Prostate gland (tissue), 2 donors: ENCODE measurements at regions not wholly inside any gene's neighbourhood (a gene's known extent, or its start where the extent isn't known, plus 50 kb on each side); places are given as distances from the start of the nearest gene placed in this dataset.
"Not testable (repeated sequence)": the region's sequence is repeated elsewhere in the genome, so short reads cannot be mapped to it uniquely, and the experiment has no call there.

Experiments
- DNase-seq: peaks from one replicate; pipeline ENCODE4 v3.0.0-alpha.2; 2019; ENCODE audit warnings: low spot score
- H3K27ac ChIP-seq, 2 donors: fragments of 200-600 bp; sonication (generic); 2 replicates each; pipeline ENCODE4 v1.5.1; 2017 to 2019
- H3K27me3 ChIP-seq: fragments of 200-600 bp; sonication (generic); replicated peaks from 2 replicates; pipeline ENCODE4 v1.5.1; 2019; ENCODE audit not compliant: insufficient read depth
- H3K36me3 ChIP-seq, 2 donors: fragments of 200-600 bp; sonication (generic); 1 replicate in 1 of 2; 2 replicates in 1 of 2; pipeline versions ENCODE4 v1.5.1 to v1.8.1; 2017 to 2019
- H3K4me1 ChIP-seq: fragments of 200-600 bp; sonication (generic); replicated peaks from 2 replicates; pipeline ENCODE4 v1.5.1; 2019
- H3K4me3 ChIP-seq, 2 donors: fragments of 200-600 bp; sonication (generic); 2 replicates each; pipeline ENCODE4 v1.5.1; 2017 to 2019
- H3K9me3 ChIP-seq: fragments of 200-600 bp; sonication (generic); 2 replicates; pipeline ENCODE4 v1.5.1; 2017
- POLR2A ChIP-seq: fragments of 450-650 bp; IDR thresholded peaks from one replicate; pipeline ENCODE4 v1.6.1; 2016; ENCODE audit warnings: antibody characterized with exemption, mild to moderate bottlenecking
- POLR2AphosphoS5 ChIP-seq: sonication (generic); formaldehyde crosslinking; IDR thresholded peaks from one replicate; pipeline ENCODE4 v1.6.1; 2017; ENCODE audit warnings: antibody characterized with exemption
- WGBS: methylation state at CpG from one replicate; pipeline ENCODE4 v1.1.5; 2018; 5-methylcytosine and 5-hydroxymethylcytosine counted together
- intact Hi-C: fragments of 100-400 bp; cut with DNase I; formaldehyde crosslinking; loops from one replicate; pipeline ENCODE4 v1.14.2; 2022
- TF ChIP-seq, protein P1 (sequence below), 4 experiments: fragments of 200-600 bp in 2 of 4; fragments of 450-650 bp in 2 of 4; sonication (generic) in 2 of 4; IDR thresholded peaks; 1 replicate in 3 of 4; 2 replicates in 1 of 4; pipeline ENCODE4 v1.5.1; 2016 to 2019; ENCODE audit warnings: antibody characterized with exemption in 4 of 4, mild to moderate bottlenecking in 2 of 4, moderate library complexity in 2 of 4

DNA sequence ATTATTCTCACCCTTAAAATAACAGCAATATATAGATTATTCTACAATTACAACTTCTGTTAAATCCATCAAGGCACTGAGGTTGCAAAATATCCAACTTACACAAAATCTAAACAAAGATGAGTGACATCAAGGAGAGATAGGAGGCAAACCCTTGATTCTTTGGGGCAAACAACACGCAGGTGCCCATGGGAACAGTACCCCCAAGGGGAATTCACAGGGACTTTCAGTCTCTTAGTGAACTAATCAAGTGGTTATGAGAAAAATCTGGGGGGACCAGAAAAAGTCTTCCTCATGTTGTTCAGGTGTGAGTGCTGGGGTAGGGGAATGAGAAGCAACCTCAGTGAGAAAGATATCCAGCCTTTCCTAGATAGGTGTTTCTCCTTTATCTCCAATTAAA, 1107.9 kb downstream of the PLA2G4A start:
- no peak for DNase-seq
- no peaks in the 10 kb centered on the region for H3K9me3 ChIP-seq
- H3K36me3 ChIP-seq = no peaks in the 10 kb centered on the region
- H3K27ac ChIP-seq = no peak overlapping the region
- WGBS = 64% methylated on average over 1 of the region's 1 CpG
- intact Hi-C loops = no loop called here
- no peak for TF ChIP-seq POLR2AphosphoS5
- TF ChIP-seq POLR2A = no peak
- TF ChIP-seq, protein P1, sequence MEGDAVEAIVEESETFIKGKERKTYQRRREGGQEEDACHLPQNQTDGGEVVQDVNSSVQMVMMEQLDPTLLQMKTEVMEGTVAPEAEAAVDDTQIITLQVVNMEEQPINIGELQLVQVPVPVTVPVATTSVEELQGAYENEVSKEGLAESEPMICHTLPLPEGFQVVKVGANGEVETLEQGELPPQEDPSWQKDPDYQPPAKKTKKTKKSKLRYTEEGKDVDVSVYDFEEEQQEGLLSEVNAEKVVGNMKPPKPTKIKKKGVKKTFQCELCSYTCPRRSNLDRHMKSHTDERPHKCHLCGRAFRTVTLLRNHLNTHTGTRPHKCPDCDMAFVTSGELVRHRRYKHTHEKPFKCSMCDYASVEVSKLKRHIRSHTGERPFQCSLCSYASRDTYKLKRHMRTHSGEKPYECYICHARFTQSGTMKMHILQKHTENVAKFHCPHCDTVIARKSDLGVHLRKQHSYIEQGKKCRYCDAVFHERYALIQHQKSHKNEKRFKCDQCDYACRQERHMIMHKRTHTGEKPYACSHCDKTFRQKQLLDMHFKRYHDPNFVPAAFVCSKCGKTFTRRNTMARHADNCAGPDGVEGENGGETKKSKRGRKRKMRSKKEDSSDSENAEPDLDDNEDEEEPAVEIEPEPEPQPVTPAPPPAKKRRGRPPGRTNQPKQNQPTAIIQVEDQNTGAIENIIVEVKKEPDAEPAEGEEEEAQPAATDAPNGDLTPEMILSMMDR (IDR thresholded peaks at IDR 0.05) = no peak
- no peaks in the 10 kb centered on the region for H3K27me3 ChIP-seq
- no peak overlapping the region for H3K4me3 ChIP-seq
- H3K4me1 ChIP-seq = no peaks in the 10 kb centered on the region

DNA sequence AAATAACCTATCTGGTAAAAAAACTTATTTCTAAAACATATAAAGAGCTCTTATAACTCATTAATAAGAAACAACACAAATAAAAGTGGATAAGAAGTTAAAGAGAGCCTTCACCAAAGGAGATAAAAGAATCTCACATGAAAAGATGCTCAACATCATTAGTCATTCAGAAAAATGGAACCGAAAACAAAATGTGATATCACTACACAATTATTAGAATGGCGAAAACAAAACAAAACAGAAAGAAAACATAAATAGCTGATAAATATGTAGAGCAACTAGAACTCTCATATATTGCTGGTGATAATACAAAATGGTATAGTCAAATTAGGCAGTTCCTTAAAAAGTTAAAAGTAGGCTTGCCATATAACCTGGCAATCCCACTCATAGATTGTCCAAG, 1109.3 kb downstream of the PLA2G4A start:
- 49% methylated on average over 2 of the region's 2 CpGs for WGBS

DNA sequence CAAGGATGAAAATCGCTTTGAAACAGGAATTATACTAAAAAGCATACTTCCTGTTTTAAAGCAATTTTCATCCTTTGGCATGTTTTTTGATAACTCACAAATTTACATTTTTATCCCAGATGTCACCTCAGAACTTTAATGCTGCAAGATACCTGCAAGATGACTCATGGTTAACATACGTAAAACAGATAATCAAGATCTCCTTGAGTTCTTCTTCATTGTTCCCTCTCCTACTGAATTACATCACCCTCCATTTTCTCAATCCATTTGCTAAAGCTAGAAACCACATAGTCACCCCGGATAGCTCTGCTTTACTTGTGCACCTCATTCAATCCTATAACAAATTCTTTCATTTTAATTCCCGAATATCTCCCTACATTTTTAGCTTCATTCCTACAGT, 1114.2 kb downstream of the PLA2G4A start:
- intact Hi-C loops = no loop called here
- no peak for TF ChIP-seq POLR2AphosphoS5
- TF ChIP-seq, protein P1 (IDR thresholded peaks at IDR 0.05) = no peak
- TF ChIP-seq POLR2A = no peak
- no peak overlapping the region for H3K27ac ChIP-seq
- no peak for DNase-seq
- no peaks in the 10 kb centered on the region for H3K4me1 ChIP-seq
- no peaks in the 10 kb centered on the region for H3K9me3 ChIP-seq
- H3K4me3 ChIP-seq = no peak overlapping the region
- WGBS = 95% methylated on average over 4 of the region's 4 CpGs
- no peaks in the 10 kb centered on the region for H3K27me3 ChIP-seq
- no peaks in the 10 kb centered on the region for H3K36me3 ChIP-seq

More for the DNA sequence above, 1109.3 kb downstream of the PLA2G4A start:
- no peaks in the 10 kb centered on the region for H3K36me3 ChIP-seq
- DNase-seq = no peak
- TF ChIP-seq POLR2A (no peak), POLR2AphosphoS5 (no peak)
- TF ChIP-seq, protein P1 (IDR thresholded peaks at IDR 0.05) = no peak
- no peaks in the 10 kb centered on the region for H3K4me1 ChIP-seq
- no peaks in the 10 kb centered on the region for H3K9me3 ChIP-seq
- no peaks in the 10 kb centered on the region for H3K27me3 ChIP-seq
- intact Hi-C loops = no loop called here
- H3K4me3 ChIP-seq = no peak overlapping the region
- no peak overlapping the region for H3K27ac ChIP-seq

DNA sequence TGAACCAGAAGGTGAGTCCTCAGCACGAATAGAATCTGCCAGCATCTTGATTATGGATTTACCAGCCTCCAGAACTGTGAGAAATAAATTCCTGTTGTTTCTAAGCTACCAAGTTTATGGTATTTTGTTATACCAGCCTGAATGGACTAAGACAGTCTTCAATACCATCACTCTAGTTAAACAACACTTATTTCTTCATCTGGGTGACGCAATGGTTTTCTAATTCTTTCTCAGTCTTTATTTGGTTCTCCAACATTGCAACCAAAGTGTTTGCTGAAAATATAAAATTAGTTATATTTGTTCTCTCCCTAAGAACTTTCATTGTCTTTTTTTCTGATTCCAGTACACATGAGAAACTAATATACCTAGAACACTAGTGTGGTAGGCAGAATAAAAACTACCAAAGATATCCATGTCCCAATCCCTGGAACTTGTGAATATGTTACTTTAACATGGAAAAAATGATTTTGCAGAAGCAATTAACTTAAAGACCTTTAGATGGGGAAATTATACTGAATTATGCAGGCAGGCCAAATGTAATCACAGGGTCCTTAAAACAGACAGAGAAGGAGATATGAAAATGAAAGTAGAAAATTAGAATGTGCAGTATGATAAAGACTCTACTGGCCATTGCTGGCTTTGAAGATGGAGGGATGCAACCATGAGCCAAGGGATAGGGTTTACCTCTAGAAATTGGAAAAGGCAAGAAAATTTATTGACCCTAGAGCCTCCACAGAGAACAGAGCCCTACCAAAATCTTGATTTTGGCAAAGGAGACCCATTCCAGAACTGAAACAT, 1115.1 kb downstream of the PLA2G4A start:
- intact Hi-C loops = no loop called here
- H3K9me3 ChIP-seq = no peaks in the 10 kb centered on the region
- H3K27ac ChIP-seq = no peak overlapping the region
- H3K27me3 ChIP-seq = no peaks in the 10 kb centered on the region
- TF ChIP-seq POLR2A (no peak), POLR2AphosphoS5 (no peak)
- TF ChIP-seq, protein P1 (IDR thresholded peaks at IDR 0.05) = no peak
- 49% methylated on average over 2 of the region's 2 CpGs for WGBS
- H3K4me3 ChIP-seq = no peak overlapping the region
- no peaks in the 10 kb centered on the region for H3K4me1 ChIP-seq
- H3K36me3 ChIP-seq = no peaks in the 10 kb centered on the region
- DNase-seq = no peak

DNA sequence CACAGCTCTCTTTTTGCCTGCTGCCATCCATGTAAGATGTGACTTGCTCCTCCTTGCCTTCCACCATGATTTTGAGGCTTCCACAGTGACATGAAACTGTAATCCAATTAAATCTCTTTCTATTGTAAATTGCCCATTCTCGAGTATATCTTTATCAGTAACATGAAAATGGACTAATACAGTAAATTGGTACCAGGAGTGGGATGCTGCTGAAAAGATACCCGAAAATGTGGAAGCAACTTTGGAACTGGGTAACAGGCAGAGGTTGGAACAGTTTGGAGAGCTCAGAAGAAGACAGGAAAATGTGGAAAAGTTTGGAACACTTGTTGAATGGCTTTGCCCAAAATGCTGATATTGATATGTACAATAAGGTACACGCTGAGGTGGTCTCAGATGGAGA, 1117.9 kb downstream of the PLA2G4A start:
- H3K27ac ChIP-seq, H3K4me3 ChIP-seq, DNase-seq, H3K27me3 ChIP-seq, H3K9me3 ChIP-seq, H3K36me3 ChIP-seq, H3K4me1 ChIP-seq, intact Hi-C loops: not testable (repeated sequence)
- WGBS = 86% methylated on average over 3 of the region's 3 CpGs
